GM21528 (cell line): ENCODE measurements at regions not wholly inside any gene's neighbourhood (a gene's known extent, or its start where the extent isn't known, plus 50 kb on each side); places are given as distances from the start of the nearest gene placed in this dataset.

Experiments used
- ATAC-seq: cut with Tn5 transposase; IDR thresholded peaks from one replicate; pipeline ENCODE4 v1.9.1; 2021; ENCODE audit warnings: mild to moderate bottlenecking, moderate library complexity; ENCODE audit not compliant: unreplicated experiment, low FRiP score

GRCh38 chr5:97907646-97908400 lies 724.8 kb upstream of the RIOK2 start:
- ATAC-seq: no peak

GRCh38 chr5:97909541-97909940 lies 726.5 kb upstream of the RIOK2 start:
- ATAC-seq: no peak

GRCh38 chr5:97914483-97914882 lies 731.4 kb upstream of the RIOK2 start:
- no peak for ATAC-seq

- ATAC-seq: no peak
These were observed 732.1 kb upstream of the RIOK2 start for GRCh38 chr5:97915106-97915505.

- no peak for ATAC-seq
These were observed 735.0 kb upstream of the RIOK2 start for GRCh38 chr5:97918057-97918456.

- no peak for ATAC-seq
These were observed 735.6 kb upstream of the RIOK2 start for GRCh38 chr5:97918620-97919019.

GRCh38 chr5:97919719-97920118 lies 736.7 kb upstream of the RIOK2 start:
- no peak for ATAC-seq

GRCh38 chr5:97922776-97923175 lies 739.7 kb upstream of the RIOK2 start:
- ATAC-seq: no peak

- no peak for ATAC-seq
These were observed 740.4 kb upstream of the RIOK2 start for GRCh38 chr5:97923496-97923895.

- no peak for ATAC-seq
These were observed 741.0 kb upstream of the RIOK2 start for GRCh38 chr5:97923997-97924396.

- no peak for ATAC-seq
These were observed 746.3 kb upstream of the RIOK2 start for GRCh38 chr5:97929383-97929782.

- no peak for ATAC-seq
These were observed 748.8 kb upstream of the RIOK2 start for GRCh38 chr5:97931829-97932228.

GRCh38 chr5:97936231-97936630 lies 753.2 kb upstream of the RIOK2 start:
- ATAC-seq: no peak

- ATAC-seq: no peak
These were observed 754.8 kb upstream of the RIOK2 start for GRCh38 chr5:97937846-97938245.

- ATAC-seq: no peak
These were observed 760.0 kb upstream of the RIOK2 start for GRCh38 chr5:97943036-97943435.

- no peak for ATAC-seq
These were observed 768.1 kb upstream of the RIOK2 start for GRCh38 chr5:97951139-97951538.

- no peak for ATAC-seq
These were observed 772.4 kb upstream of the RIOK2 start for GRCh38 chr5:97955450-97955849.

GRCh38 chr5:97967292-97967691 lies 784.2 kb upstream of the RIOK2 start:
- no peak for ATAC-seq

- no peak for ATAC-seq
These were observed 785.3 kb upstream of the RIOK2 start for GRCh38 chr5:97968346-97968745.

- no peak for ATAC-seq
These were observed 793.7 kb upstream of the RGMB start for GRCh38 chr5:97979740-97980139.

GRCh38 chr5:97980291-97980690 lies 793.2 kb upstream of the RGMB start:
- no peak for ATAC-seq

- no peak for ATAC-seq
These were observed 787.4 kb upstream of the RGMB start for GRCh38 chr5:97986069-97986468.

GRCh38 chr5:97991236-97991635 lies 782.2 kb upstream of the RGMB start:
- ATAC-seq: no peak
